ENCODE measurements at regions not wholly inside any gene's neighbourhood (a gene's known extent, or its start where the extent isn't known, plus 50 kb on each side); places are given as distances from the start of the nearest gene placed in this dataset.

GRCh38 chr1:199085903-199086302 is 447.1 kb downstream of the PTPRC start:
- TF ChIP-seq CTCF (IDR thresholded peaks at IDR 0.05) (no peak), POLR2A (IDR thresholded peaks at IDR 0.05) (no peak)

Data from Peyer's patch (tissue), 4 donors.